ENCODE measurements at regions not wholly inside any gene's neighbourhood (a gene's known extent, or its start where the extent isn't known, plus 50 kb on each side); places are given as distances from the start of the nearest gene placed in this dataset.

GRCh38 chr7:25923741-25924460 lies 228.1 kb upstream of the NFE2L3 start:
- Histone ChIP-seq H3K9me3 (ENCODE audit: severe bottlenecking) (no peaks in the 10 kb centered on the region), H3K4me3 (ENCODE audit: low read depth, low read length) (no peak overlapping the region), H3K36me3 (no peaks in the 10 kb centered on the region), H3K27me3 (ENCODE audit: insufficient read depth, low read depth, severe bottlenecking) (no peaks in the 10 kb centered on the region), H3K27ac (no peak overlapping the region)
- DNase-seq = no peak
- no peak for TF ChIP-seq CTCF (IDR thresholded peaks at IDR 0.05; ENCODE audit: low read depth, low read length)

- no peak for TF ChIP-seq CTCF (IDR thresholded peaks at IDR 0.05; ENCODE audit: low read depth, low read length)
- Histone ChIP-seq H3K36me3 (no peaks in the 10 kb centered on the region), H3K4me3 (ENCODE audit: low read depth, low read length) (no peak overlapping the region), H3K9me3 (ENCODE audit: severe bottlenecking) (no peaks in the 10 kb centered on the region), H3K27ac (no peak overlapping the region), H3K27me3 (ENCODE audit: insufficient read depth, low read depth, severe bottlenecking) (no peaks in the 10 kb centered on the region)
- no peak for DNase-seq
These were observed 226.0 kb upstream of the NFE2L3 start for GRCh38 chr7:25926009-25926408.

GRCh38 chr7:25926451-25926850 lies 225.5 kb upstream of the NFE2L3 start:
- Histone ChIP-seq H3K4me3 (ENCODE audit: low read depth, low read length) (no peak overlapping the region), H3K36me3 (no peaks in the 10 kb centered on the region), H3K27me3 (ENCODE audit: insufficient read depth, low read depth, severe bottlenecking) (no peaks in the 10 kb centered on the region), H3K9me3 (ENCODE audit: severe bottlenecking) (no peaks in the 10 kb centered on the region), H3K27ac (no peak overlapping the region)
- TF ChIP-seq CTCF (IDR thresholded peaks at IDR 0.05; ENCODE audit: low read depth, low read length) = no peak
- DNase-seq = no peak

GRCh38 chr7:25926891-25927625 lies 224.9 kb upstream of the NFE2L3 start:
- H3K4me3 ChIP-seq (ENCODE audit: low read depth, low read length) = no peak overlapping the region
- no peak for DNase-seq
- H3K36me3 ChIP-seq = no peaks in the 10 kb centered on the region
- H3K27me3 ChIP-seq (ENCODE audit: insufficient read depth, low read depth, severe bottlenecking) = no peaks in the 10 kb centered on the region
- H3K9me3 ChIP-seq (ENCODE audit: severe bottlenecking) = no peaks in the 10 kb centered on the region
- TF ChIP-seq CTCF (IDR thresholded peaks at IDR 0.05; ENCODE audit: low read depth, low read length) = no peak
- no peak overlapping the region for H3K27ac ChIP-seq

GRCh38 chr7:25927626-25927978 lies 224.4 kb upstream of the NFE2L3 start:
- Histone ChIP-seq H3K27ac (no peak overlapping the region), H3K27me3 (ENCODE audit: insufficient read depth, low read depth, severe bottlenecking) (no peaks in the 10 kb centered on the region), H3K36me3 (no peaks in the 10 kb centered on the region), H3K9me3 (ENCODE audit: severe bottlenecking) (no peaks in the 10 kb centered on the region), H3K4me3 (ENCODE audit: low read depth, low read length) (no peak overlapping the region)
- no peak for TF ChIP-seq CTCF (IDR thresholded peaks at IDR 0.05; ENCODE audit: low read depth, low read length)
- DNase-seq = no peak

Measured in WERI-Rb-1 (cell line).